Skeletal muscle satellite cell (primary cell): ENCODE measurements at regions not wholly inside any gene's neighbourhood (a gene's known extent, or its start where the extent isn't known, plus 50 kb on each side); places are given as distances from the start of the nearest gene placed in this dataset.
"Not testable (repeated sequence)": the region's sequence is repeated elsewhere in the genome, so short reads cannot be mapped to it uniquely, and the experiment has no call there.

Experiments
- H3K27me3 ChIP-seq: 2 replicates; pipeline ENCODE4 v1.7.0; 2013; ENCODE audit warnings: low read length; ENCODE audit not compliant: control insufficient read depth, insufficient read depth
- H3K36me3 ChIP-seq: 2 replicates; pipeline ENCODE4 v1.7.0; 2013; ENCODE audit warnings: mild to moderate bottlenecking, control low read depth, low read length; ENCODE audit not compliant: insufficient read depth
- H3K4me1 ChIP-seq: 2 replicates; pipeline ENCODE4 v1.7.0; 2013; ENCODE audit warnings: low read length; ENCODE audit not compliant: control insufficient read depth, insufficient read depth
- H3K4me2 ChIP-seq: 2 replicates; pipeline ENCODE4 v1.7.0; 2013; ENCODE audit warnings: mild to moderate bottlenecking, low read length
- H3K4me3 ChIP-seq: 2 replicates; pipeline ENCODE4 v1.7.0; 2013; ENCODE audit warnings: low read length
- H3K9ac ChIP-seq: 2 replicates; pipeline ENCODE4 v1.7.0; 2013; ENCODE audit warnings: mild to moderate bottlenecking, low read depth, low read length, moderate library complexity
- H3K9me3 ChIP-seq: replicated peaks from 2 replicates; pipeline ENCODE4 v1.7.0; 2013; ENCODE audit warnings: mild to moderate bottlenecking, control low read depth, low read length

DNA sequence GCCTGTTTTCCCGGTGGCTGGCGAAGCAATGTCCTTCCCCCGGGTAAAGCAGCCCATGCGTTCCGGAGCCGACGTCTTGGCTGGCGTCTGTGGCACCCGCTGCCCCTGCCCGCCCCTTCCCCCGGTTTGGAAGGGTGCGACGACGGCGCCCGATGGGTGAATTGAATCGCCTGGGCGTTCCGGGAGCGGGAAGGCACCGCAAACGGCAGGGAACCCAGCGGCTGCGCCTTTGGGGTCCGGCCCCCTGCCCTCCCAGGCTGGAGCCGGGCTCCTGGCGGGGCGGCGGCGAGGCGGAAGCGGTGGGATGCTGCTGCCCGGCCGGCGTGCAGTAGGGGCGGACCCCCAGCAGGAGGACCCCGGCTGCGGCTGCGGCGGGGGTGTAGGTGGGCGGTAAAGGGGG, 123.6 kb upstream of the RHOU start:
- H3K27me3 ChIP-seq, H3K9ac ChIP-seq, H3K36me3 ChIP-seq, H3K4me3 ChIP-seq, H3K4me2 ChIP-seq, H3K9me3 ChIP-seq, H3K4me1 ChIP-seq: not testable (repeated sequence)

DNA sequence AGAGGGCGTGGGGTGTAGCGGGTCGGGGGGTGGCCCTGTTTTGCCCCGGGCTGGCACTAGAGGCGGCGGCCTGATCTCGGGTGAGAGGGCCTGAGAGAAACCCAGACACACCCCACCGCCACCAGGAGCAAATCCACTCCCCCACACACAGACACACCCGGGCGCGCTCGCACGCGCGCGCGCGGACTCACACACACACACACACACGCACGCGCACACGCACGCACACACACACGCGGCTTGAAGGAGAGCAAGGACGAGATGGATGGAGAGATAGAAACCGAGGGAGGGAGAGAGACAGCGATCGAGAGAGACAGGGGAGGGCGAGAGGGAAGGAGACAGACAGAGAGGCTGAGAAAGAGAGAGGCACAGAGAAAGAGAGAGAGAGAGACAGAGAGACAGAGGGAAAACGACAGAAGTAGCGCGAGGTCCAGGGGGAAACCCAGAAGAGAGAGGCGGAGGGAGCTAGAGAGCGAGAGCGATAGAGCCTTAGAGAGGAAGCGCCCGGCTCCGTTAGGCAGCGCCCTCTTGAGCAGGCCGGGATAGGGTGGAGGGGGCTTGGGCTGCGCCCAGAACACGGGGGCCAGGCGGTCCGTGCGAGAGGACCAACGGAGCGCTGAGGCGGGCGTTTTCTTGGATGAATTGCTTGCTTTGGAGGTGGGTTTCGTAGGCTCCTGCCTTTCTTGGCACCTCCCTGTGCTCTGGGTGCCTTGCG, 113.1 kb upstream of the RHOU start:
- H3K4me1 ChIP-seq, H3K4me3 ChIP-seq, H3K27me3 ChIP-seq, H3K36me3 ChIP-seq, H3K9ac ChIP-seq, H3K4me2 ChIP-seq, H3K9me3 ChIP-seq: not testable (repeated sequence)

DNA sequence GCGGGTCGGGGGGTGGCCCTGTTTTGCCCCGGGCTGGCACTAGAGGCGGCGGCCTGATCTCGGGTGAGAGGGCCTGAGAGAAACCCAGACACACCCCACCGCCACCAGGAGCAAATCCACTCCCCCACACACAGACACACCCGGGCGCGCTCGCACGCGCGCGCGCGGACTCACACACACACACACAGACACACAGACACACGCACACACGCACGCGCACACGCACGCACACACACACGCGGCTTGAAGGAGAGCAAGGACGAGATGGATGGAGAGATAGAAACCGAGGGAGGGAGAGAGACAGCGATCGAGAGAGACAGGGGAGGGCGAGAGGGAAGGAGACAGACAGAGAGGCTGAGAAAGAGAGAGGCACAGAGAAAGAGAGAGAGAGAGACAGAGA, 108.8 kb upstream of the RHOU start:
- not testable (repeated sequence) for H3K36me3 ChIP-seq, H3K27me3 ChIP-seq, H3K4me2 ChIP-seq, H3K9me3 ChIP-seq, H3K4me1 ChIP-seq, H3K4me3 ChIP-seq, H3K9ac ChIP-seq

DNA sequence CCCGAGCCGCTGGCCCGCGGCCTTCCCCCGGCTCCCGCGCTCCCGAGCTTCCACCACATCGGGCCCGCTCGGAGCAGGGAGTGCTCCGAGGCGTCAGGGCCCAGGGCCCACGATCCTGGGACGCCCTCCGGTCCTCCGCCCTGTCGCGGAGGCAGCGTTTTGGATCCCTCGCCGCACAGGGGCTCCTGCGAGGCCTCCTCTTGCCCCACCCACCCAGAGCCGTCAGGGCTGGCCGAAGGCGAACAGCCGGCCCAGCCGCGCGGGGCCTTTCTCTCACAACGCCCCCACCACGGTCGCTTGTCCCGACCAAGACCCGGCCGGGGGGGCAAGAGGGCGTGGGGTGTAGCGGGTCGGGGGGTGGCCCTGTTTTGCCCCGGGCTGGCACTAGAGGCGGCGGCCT, 102.4 kb upstream of the RHOU start:
- not testable (repeated sequence) for H3K36me3 ChIP-seq

DNA sequence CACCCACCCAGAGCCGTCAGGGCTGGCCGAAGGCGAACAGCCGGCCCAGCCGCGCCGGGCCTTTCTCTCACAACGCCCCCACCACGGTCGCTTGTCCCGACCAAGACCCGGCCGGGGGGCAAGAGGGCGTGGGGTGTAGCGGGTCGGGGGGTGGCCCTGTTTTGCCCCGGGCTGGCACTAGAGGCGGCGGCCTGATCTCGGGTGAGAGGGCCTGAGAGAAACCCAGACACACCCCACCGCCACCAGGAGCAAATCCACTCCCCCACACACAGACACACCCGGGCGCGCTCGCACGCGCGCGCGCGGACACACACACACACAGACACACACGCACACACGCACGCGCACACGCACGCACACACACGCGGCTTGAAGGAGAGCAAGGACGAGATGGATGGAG, 100.0 kb upstream of the RHOU start:
- not testable (repeated sequence) for H3K36me3 ChIP-seq, H3K4me1 ChIP-seq, H3K9ac ChIP-seq, H3K9me3 ChIP-seq, H3K27me3 ChIP-seq, H3K4me3 ChIP-seq
- H3K4me2 ChIP-seq: peak overlapping the region; percentile 56

More for the DNA sequence above, 102.4 kb upstream of the RHOU start:
- not testable (repeated sequence) for H3K4me1 ChIP-seq, H3K27me3 ChIP-seq, H3K4me3 ChIP-seq, H3K4me2 ChIP-seq, H3K9me3 ChIP-seq, H3K9ac ChIP-seq

DNA sequence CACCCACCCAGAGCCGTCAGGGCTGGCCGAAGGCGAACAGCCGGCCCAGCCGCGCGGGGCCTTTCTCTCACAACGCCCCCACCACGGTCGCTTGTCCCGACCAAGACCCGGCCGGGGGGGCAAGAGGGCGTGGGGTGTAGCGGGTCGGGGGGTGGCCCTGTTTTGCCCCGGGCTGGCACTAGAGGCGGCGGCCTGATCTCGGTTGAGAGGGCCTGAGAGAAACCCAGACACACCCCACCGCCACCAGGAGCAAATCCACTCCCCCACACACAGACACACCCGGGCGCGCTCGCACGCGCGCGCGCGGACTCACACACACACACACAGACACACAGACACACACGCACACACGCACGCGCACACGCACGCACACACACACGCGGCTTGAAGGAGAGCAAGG, 97.8 kb upstream of the RHOU start:
- not testable (repeated sequence) for H3K36me3 ChIP-seq, H3K4me3 ChIP-seq, H3K9me3 ChIP-seq, H3K27me3 ChIP-seq, H3K9ac ChIP-seq, H3K4me2 ChIP-seq, H3K4me1 ChIP-seq

DNA sequence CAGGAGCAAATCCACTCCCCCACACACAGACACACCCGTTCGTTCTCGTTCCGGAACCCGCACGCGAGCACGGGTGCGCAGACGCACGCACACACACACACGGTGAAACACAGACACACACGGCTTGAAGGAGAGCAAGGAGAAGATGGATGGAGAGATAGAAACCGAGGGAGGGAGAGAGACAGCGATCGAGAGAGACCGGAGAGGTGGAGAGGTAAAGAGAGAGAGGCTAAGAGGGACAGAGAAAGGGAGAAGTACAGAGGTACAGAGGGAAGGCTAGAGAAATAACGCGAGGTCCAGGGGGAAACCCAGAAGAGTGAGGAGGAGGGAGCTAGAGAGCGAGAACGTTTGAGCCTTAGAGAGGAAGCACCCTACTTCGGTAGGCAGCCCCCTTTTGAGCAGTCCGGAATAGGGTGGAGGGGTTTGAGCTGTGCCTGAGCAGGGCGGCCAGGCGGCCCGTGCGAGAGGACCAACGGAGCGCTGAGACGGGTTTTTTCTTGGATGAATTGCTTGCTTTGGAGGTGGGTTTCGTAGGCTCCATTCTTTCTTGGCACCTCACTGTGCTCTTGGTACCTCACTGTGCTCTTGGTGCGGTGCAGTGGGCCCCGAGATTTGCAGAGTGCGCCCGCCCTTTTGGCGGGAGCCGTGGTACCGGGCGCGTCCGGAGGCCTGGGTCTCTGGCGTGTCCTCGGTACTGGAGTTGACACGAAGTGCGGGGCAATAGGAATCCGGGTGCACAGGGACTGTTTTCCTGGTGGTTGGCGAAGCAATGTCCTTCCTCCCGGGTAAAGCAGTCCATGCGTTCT, 88.4 kb upstream of the RHOU start:
- Histone ChIP-seq H3K4me2 (peak overlapping the region; percentile 87), H3K36me3 (no peaks in the 10 kb centered on the region), H3K9ac (peak overlapping the region; percentile 70), H3K4me1 (peaks cover 22% of the 10 kb centered on the region), H3K4me3 (peak overlapping the region; percentile 82), H3K27me3 (no peaks in the 10 kb centered on the region), H3K9me3 (no peaks in the 10 kb centered on the region)

DNA sequence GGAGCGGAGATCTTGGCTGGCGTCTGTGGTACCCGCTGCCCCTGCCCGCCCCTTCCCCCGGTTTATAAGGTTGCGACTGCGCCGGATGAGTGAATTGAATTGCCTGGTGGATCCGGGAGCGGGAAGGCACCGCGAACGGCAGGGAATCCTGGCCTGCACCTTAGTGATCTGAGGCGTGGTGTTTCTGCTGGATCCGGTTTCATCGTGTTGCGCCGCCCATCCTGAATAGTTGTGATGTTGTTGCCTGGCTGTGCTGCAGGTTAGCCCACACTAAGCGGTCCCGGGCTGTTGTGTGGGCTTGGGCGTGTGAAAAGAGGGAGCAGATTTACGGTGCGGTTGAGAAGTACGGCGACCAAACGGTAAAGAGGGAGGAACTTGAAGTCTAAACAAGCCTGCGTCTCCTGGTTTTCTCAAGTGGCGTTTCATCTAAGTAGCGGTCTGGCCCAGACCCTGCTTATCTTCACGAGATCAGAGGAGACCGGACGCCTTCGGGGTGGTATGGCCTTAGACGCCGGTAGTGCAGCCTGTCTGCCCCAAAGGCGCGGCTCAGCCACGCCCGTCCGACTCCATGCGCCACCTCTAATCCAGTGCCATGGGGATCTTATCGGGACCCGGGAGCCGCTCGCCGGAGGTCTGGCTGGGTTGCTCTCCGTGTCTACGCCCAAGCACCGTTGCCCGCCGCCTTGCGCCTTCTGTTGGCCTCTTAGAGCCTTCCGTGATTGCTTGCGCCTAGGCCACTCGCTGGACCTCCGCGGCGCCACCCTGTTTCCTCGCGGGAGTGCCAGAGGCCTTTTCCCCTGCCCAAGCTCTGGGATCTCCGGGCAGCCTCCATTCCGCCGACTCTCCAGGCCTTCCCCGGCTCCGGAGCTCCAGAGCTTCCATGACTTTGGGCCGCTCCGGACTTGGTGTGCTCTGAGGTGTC, 87.5 kb upstream of the RHOU start:
- no peaks in the 10 kb centered on the region for H3K36me3 ChIP-seq
- peak overlapping the region; percentile 87 for H3K4me2 ChIP-seq
- H3K9ac ChIP-seq: peak overlapping the region; percentile 70
- H3K27me3 ChIP-seq: no peaks in the 10 kb centered on the region
- no peaks in the 10 kb centered on the region for H3K9me3 ChIP-seq
- H3K4me3 ChIP-seq: peak overlapping the region; percentile 82
- peaks cover 22% of the 10 kb centered on the region for H3K4me1 ChIP-seq

DNA sequence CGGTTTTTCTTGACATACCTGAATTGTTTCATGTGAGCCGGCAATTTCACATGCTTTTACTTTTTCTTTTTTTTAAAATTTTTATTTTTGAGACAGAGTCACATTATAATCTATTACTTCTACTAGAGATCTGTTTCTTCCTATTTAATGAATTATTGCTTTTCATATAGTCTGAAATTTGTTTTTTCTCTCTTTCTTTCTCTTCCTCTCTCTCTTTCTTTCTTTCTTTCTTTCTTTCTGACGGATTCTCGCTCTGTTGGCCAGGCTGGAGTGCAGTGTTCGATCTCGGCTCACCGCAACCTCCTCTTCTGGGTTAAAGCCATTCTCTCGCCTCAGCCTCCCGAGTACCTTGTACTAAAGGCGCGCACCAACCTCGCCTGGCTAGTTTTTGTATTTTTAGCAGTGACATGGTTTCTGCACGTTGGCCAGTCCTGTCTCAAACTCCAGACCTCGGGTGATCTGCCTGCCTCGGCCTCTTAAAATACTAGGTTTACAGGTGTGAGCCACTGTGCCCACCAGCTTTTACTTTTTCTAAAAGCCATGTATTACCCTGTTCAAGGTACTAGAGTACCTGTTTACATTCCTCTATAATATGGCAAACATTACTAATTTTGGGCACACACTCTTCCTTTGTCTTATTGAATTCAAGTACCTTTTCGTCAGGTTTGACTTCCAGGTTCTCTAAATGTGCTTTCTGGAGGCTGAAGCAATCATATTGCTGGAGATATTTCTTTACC, 86.5 kb upstream of the RHOU start:
- H3K4me2 ChIP-seq: peak overlapping the region; percentile 87
- H3K36me3 ChIP-seq: no peaks in the 10 kb centered on the region
- no peaks in the 10 kb centered on the region for H3K27me3 ChIP-seq
- H3K9ac ChIP-seq: peak overlapping the region; percentile 70
- H3K9me3 ChIP-seq: no peaks in the 10 kb centered on the region
- H3K4me1 ChIP-seq: peaks cover 22% of the 10 kb centered on the region
- peak overlapping the region; percentile 82 for H3K4me3 ChIP-seq

DNA sequence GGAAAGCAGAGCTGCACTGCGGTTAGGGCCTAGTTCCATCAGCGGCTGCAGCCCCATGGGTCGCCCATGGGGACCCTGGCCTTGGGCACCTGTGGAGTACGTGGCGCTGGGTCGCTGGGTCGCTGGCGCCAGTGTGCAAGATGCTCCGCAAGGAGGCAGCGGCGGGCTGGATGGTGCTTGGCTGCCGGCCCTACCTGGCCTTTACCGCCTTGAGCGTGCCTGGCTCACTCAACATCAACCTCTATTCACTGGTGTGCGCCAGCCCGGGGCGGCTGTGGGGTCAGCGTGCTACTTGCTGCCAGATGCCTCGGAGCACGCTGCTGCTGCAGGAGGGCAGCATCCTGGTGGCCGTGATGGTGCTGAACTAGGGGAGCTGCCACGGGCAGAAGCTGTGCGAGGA, 85.1 kb upstream of the RHOU start:
- H3K4me3 ChIP-seq: no peak overlapping the region
- H3K36me3 ChIP-seq: no peaks in the 10 kb centered on the region
- H3K9ac ChIP-seq: no peak overlapping the region
- no peak overlapping the region for H3K4me2 ChIP-seq
- H3K4me1 ChIP-seq: peaks cover 22% of the 10 kb centered on the region
- H3K27me3 ChIP-seq: no peaks in the 10 kb centered on the region
- H3K9me3 ChIP-seq: no peaks in the 10 kb centered on the region

DNA sequence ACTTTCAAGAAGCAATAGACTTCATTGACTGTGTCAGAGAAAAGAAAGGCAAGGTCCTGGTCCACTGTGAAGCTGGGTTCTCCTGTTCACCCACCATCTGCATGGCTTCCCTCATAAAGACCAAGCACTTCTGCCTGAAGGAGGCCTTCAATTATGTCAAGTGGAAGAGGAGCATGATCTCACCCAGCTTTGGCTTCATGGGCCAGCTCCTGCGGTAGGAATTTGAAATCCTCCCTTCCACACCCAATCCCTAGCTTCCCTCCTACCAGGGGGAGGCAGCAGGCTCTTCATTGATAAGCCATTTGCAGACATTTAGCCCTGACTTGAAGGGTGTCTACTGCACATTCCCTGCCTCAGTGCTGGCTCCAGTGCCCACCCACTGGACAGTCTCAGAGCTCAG, 84.3 kb upstream of the RHOU start:
- Histone ChIP-seq H3K4me2 (no peak overlapping the region), H3K4me1 (peaks cover 22% of the 10 kb centered on the region), H3K27me3 (no peaks in the 10 kb centered on the region)

More for the DNA sequence above, 84.3 kb upstream of the RHOU start:
- no peaks in the 10 kb centered on the region for H3K9me3 ChIP-seq
- H3K36me3 ChIP-seq: no peaks in the 10 kb centered on the region
- H3K9ac ChIP-seq: no peak overlapping the region
- H3K4me3 ChIP-seq: no peak overlapping the region
